ENCODE measurements at regions not wholly inside any gene's neighbourhood (a gene's known extent, or its start where the extent isn't known, plus 50 kb on each side); places are given as distances from the start of the nearest gene placed in this dataset.

DNA sequence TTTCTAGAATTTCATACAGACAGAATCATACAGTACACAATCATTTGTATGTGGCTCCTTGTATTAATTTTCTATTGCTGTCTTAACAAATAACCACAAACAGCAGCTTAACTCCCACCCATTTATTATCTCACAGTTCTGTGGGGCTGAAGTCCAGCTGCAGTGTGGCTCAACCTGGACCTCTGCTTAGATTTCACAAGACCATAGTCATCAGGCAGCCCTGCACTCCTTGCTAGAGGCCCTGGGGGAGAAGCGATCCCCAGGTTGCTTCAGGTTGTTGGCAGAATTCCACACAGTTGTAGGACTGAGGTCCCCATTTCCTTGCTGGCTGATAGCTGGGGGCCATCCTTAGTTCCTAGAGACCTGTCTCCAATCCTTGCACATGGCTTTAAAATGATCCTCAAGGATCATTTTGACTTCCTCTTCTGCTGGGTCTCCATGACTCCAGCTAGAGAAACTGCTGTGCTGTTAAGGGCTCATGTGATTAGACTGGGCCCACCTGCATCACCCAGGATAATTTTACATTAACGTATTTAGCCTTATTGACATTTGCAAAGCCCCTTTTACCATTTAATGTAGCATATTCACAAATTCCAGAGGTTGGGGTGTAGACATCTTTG, 60.9 kb upstream of the SMAD1 start:
- ChIA-PET CTCF (no interaction called here), POLR2A (no interaction called here)
- no peak overlapping the region for H3K9ac ChIP-seq (replicated peaks; ENCODE audit: extremely low read depth, insufficient read depth, low read length)
- H3K9me1 ChIP-seq (replicated peaks; ENCODE audit: control insufficient read depth, extremely low read depth, insufficient read depth, low read length) = no peaks in the 10 kb centered on the region
- H3K9me3 ChIP-seq (replicated peaks; ENCODE audit: control insufficient read depth, insufficient read depth, low read length) = no peaks in the 10 kb centered on the region
- FAIRE-seq (no peak), DNase-seq (ENCODE audit: low read depth, low spot score) (no peak)
- H3K4me3 ChIP-seq (replicated peaks in 1 of 3; ENCODE audit: insufficient read depth in 1 of 3, low read depth in 1 of 3, low read length in 3 of 3) = no peak overlapping the region
- H3K27me3 ChIP-seq (ENCODE audit: control insufficient read depth in 2 of 2, insufficient read depth in 2 of 2, low read length in 2 of 2) = peaks cover 0 to 4% of the 10 kb centered on the region in 2 experiments
- no peak overlapping the region for H3K4me2 ChIP-seq (ENCODE audit: insufficient read depth, low read length)
- H3K36me3 ChIP-seq (ENCODE audit: control insufficient read depth in 2 of 2, extremely low read depth in 1 of 2, insufficient read depth in 2 of 2, low read length in 2 of 2) = no peaks in the 10 kb centered on the region
- dilution Hi-C loops (cut with MboI; ENCODE audit: extremely low pct_ligation_motif_present, low sequenced_read_pairs) (no loop called here), intact Hi-C loops (cut with micrococcal nuclease) (no loop called here)
- no peaks in the 10 kb centered on the region for H3K79me2 ChIP-seq (ENCODE audit: control insufficient read depth, insufficient read depth, low read length)
- H3K27ac ChIP-seq (ENCODE audit: insufficient read depth, low read depth, low read length) = no peak overlapping the region
- no peak overlapping the region for H2AFZ ChIP-seq (ENCODE audit: low read depth, low read length)
- H3K4me1 ChIP-seq (ENCODE audit: control insufficient read depth, extremely low read depth, insufficient read depth, low read length) = no peaks in the 10 kb centered on the region
- H4K20me1 ChIP-seq (replicated peaks; ENCODE audit: control insufficient read depth, extremely low read depth, insufficient read depth, low read length) = no peaks in the 10 kb centered on the region
- no TSS peak for BruUV-seq (replicated peaks)
- TF ChIP-seq JUN (IDR thresholded peaks at IDR 0.05; ENCODE audit: borderline replicate concordance, insufficient read depth, insufficient read length, low read depth) = no peak
- TF ChIP-seq EZH2 (IDR thresholded peaks at IDR 0.05; ENCODE audit: borderline replicate concordance, low read depth, low read length, severe bottlenecking) = no peak
- TF ChIP-seq POLR2AphosphoS5 (IDR thresholded peaks at IDR 0.05; ENCODE audit: insufficient read depth, low read depth, low read length) = no peak
- no peak for TF ChIP-seq POLR2A (IDR thresholded peaks at IDR 0.05; ENCODE audit: low read depth, low read length)
- TF ChIP-seq CTCF (IDR thresholded peaks at IDR 0.05; ENCODE audit: extremely low read depth in 1 of 2, insufficient read depth in 1 of 2, low read depth in 1 of 2, low read length in 2 of 2) = no peak
- TF ChIP-seq MYC (IDR thresholded peaks at IDR 0.05; ENCODE audit: low read depth, low read length) = no peak
- no peak for TF ChIP-seq MAX (IDR thresholded peaks at IDR 0.05; ENCODE audit: insufficient read depth, insufficient read length)
- TF ChIP-seq GATA2 (IDR thresholded peaks at IDR 0.05; ENCODE audit: insufficient read depth, insufficient read length, low read depth, low read length) = no peak
- no peak for TF ChIP-seq FOS (IDR thresholded peaks at IDR 0.05; ENCODE audit: borderline replicate concordance, insufficient read depth, low read length)

Data from endothelial cell of umbilical vein (primary cell).